K562 (cell line): ENCODE measurements at regions not wholly inside any gene's neighbourhood (a gene's known extent, or its start where the extent isn't known, plus 50 kb on each side); places are given as distances from the start of the nearest gene placed in this dataset.

Source experiments
- CSDE1 ChIP-seq, 2 experiments: fragments of 450-650 bp; IDR thresholded peaks; 2 replicates each; pipeline ENCODE4 v1.6.1; 2016; ENCODE audit warnings: mild to moderate bottlenecking in 1 of 2
- E2F4 ChIP-seq: sonication (generic); formaldehyde crosslinking; IDR thresholded peaks from 2 replicates; pipeline ENCODE4 v1.8.0; 2022; ENCODE audit warnings: mild to moderate bottlenecking, low read depth, missing genetic modification reagents
- HSF4 ChIP-seq: fragments of 250-450 bp; sonication (Bioruptor Pico); IDR thresholded peaks from 2 replicates; pipeline ENCODE4 v2.1.2; 2022; ENCODE audit warnings: mild to moderate bottlenecking, moderate library complexity, borderline replicate concordance
- NRF1 ChIP-seq, 2 experiments: fragments of 450-650 bp; IDR thresholded peaks in 1 of 2; conservative IDR thresholded peaks in 1 of 2; 2 replicates each; pipeline ENCODE4 v1.6.1; 2014; ENCODE audit warnings: mild to moderate bottlenecking in 2 of 2
- PCBP1 ChIP-seq: fragments of 200-400 bp; formaldehyde crosslinking; IDR thresholded peaks from 2 replicates; pipeline ENCODE4 v1.6.1; 2018; ENCODE audit warnings: mild to moderate bottlenecking, low read depth, low read length; ENCODE audit not compliant: poor library complexity, severe bottlenecking
- RBM22 ChIP-seq: fragments of 200-400 bp; formaldehyde crosslinking; IDR thresholded peaks from 2 replicates; pipeline ENCODE4 v1.6.1; 2018; ENCODE audit warnings: low read length, low read depth; ENCODE audit not compliant: poor library complexity, severe bottlenecking
- SIRT6 ChIP-seq: IDR thresholded peaks from one replicate; pipeline ENCODE4 v1.6.1; 2012; ENCODE audit warnings: low read depth, mild to moderate bottlenecking, control low read depth, inconsistent platforms, low read length, moderate library complexity
- ZBED1 ChIP-seq: IDR thresholded peaks from 2 replicates; pipeline ENCODE4 v1.6.1; 2014
- ZEB2 ChIP-seq: fragments of 450-650 bp; IDR thresholded peaks from 2 replicates; pipeline ENCODE4 v1.6.1; 2016
- ZFP1 ChIP-seq: fragments of 450-650 bp; formaldehyde crosslinking; IDR thresholded peaks from 2 replicates; pipeline ENCODE4 v1.4.0; 2020; ENCODE audit warnings: mild to moderate bottlenecking, mixed read lengths
- ZFX ChIP-seq: sonication (generic); formaldehyde crosslinking; IDR thresholded peaks from 2 replicates; pipeline ENCODE4 v1.8.0; 2022; ENCODE audit warnings: mild to moderate bottlenecking, missing genetic modification reagents, moderate library complexity
- ZNF324 ChIP-seq: fragments of 250-450 bp; sonication (Bioruptor Pico); IDR thresholded peaks from 2 replicates; pipeline ENCODE4 v1.4.0; 2020; ENCODE audit warnings: mild to moderate bottlenecking
- TF ChIP-seq, protein P1 (sequence below): fragments of 250-450 bp; sonication (Bioruptor Pico); IDR thresholded peaks from 2 replicates; pipeline ENCODE4 v1.4.0; 2020; ENCODE audit warnings: mild to moderate bottlenecking, moderate library complexity, borderline replicate concordance

GRCh38 chr2:206881708-206882410 lies 57.5 kb upstream of the CPO start (continued):
- TF ChIP-seq, protein P1, sequence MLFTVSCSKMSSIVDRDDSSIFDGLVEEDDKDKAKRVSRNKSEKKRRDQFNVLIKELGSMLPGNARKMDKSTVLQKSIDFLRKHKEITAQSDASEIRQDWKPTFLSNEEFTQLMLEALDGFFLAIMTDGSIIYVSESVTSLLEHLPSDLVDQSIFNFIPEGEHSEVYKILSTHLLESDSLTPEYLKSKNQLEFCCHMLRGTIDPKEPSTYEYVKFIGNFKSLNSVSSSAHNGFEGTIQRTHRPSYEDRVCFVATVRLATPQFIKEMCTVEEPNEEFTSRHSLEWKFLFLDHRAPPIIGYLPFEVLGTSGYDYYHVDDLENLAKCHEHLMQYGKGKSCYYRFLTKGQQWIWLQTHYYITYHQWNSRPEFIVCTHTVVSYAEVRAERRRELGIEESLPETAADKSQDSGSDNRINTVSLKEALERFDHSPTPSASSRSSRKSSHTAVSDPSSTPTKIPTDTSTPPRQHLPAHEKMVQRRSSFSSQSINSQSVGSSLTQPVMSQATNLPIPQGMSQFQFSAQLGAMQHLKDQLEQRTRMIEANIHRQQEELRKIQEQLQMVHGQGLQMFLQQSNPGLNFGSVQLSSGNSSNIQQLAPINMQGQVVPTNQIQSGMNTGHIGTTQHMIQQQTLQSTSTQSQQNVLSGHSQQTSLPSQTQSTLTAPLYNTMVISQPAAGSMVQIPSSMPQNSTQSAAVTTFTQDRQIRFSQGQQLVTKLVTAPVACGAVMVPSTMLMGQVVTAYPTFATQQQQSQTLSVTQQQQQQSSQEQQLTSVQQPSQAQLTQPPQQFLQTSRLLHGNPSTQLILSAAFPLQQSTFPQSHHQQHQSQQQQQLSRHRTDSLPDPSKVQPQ (CRISPR knock-in tag), result no peak
- TF ChIP-seq PCBP1 (no peak), ZBED1 (no peak), CSDE1 (IDR thresholded peaks at IDR 0.05) (no peak), ZFX (CRISPR knock-in tag) (no peak), SIRT6 (no peak), RBM22 (no peak), HSF4 (no peak), NRF1 (conservative IDR thresholded peaks at IDR 0.05 in 1 of 2, IDR thresholded peaks at IDR 0.05 in 1 of 2) (no peak), ZFP1 (no peak), ZNF324 (no peak), E2F4 (CRISPR knock-in tag) (no peak), ZEB2 (no peak)
